HG02970 (cell line): ENCODE measurements at regions not wholly inside any gene's neighbourhood (a gene's known extent, or its start where the extent isn't known, plus 50 kb on each side); places are given as distances from the start of the nearest gene placed in this dataset.

Experiments
- ATAC-seq: cut with Tn5 transposase; IDR thresholded peaks from one replicate; pipeline ENCODE4 v1.9.1; 2021; ENCODE audit warnings: mild to moderate bottlenecking, moderate library complexity, moderate number of reproducible peaks; ENCODE audit not compliant: unreplicated experiment, low FRiP score

- ATAC-seq = no peak
Observed at GRCh38 chr6:103284835-103285234, 1574.9 kb downstream of the HACE1 start.

- ATAC-seq = no peak
Observed at GRCh38 chr6:103280417-103280816, 1579.3 kb downstream of the HACE1 start.

DNA sequence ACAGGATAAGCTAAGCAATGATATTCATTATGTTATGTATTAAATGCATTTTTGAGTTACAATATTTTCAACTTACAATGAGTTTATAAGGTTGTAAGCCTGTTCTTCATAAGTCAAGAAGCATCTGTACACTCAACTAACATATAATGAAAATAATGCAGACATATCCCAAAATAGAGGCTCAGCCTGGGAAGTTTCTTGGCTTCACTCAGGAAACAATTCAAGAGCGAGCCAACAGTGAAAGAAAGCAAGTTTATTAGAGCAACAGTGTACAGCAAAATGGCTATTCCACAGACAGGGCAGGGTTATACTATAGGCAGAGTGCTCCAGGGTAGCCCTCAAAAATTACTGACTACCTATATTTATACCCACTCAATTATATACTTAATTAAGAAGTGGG lies 1581.8 kb downstream of the HACE1 start:
- no peak for ATAC-seq

DNA sequence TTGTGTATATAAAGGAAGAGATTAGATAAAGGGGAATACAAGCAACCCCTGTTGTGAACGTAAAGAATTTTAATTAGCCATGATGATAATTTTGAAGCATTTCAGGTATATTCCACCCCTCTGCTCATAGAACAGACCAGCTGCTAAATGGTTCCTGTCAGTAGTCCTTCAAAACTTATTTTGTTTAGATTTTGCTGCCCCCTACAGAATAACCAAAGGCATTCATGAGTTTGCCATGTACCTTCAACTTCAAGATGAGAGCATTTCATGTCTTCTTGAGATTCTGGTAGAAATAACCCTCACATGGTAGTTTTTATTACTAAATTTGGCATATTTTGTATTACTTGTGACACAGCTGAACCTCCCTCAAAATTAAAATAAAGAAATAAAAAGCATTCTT lies 1586.7 kb downstream of the HACE1 start:
- no peak for ATAC-seq

GRCh38 chr6:103269581-103269980 lies 1590.1 kb downstream of the HACE1 start:
- no peak for ATAC-seq

GRCh38 chr6:103268335-103268734 lies 1591.4 kb downstream of the HACE1 start:
- ATAC-seq = no peak

DNA sequence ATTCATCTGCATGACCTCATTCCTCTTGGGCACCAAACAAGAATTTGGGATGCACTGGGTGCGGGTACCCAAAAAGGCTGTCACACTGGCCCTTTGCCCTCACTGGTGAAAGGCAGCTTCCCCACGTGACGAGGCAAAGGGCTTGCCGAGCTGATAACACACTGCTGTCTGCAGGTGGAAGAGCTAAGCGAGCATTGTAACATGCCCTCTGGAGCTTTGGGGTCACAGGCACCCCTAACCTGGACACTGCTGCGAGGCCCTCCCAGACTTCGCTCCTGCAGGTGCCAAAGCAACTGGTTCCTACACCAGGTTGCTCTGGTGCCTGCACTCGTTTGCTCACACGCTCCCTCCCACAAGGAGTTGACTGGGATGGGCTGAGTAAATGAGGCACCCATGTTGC lies 1595.7 kb downstream of the HACE1 start:
- no peak for ATAC-seq

GRCh38 chr6:103255132-103255531 lies 1604.6 kb downstream of the HACE1 start:
- ATAC-seq = no peak

GRCh38 chr6:103236923-103237322 lies 1622.8 kb downstream of the HACE1 start:
- ATAC-seq = no peak

GRCh38 chr6:103231181-103231580 lies 1628.5 kb downstream of the HACE1 start:
- no peak for ATAC-seq

DNA sequence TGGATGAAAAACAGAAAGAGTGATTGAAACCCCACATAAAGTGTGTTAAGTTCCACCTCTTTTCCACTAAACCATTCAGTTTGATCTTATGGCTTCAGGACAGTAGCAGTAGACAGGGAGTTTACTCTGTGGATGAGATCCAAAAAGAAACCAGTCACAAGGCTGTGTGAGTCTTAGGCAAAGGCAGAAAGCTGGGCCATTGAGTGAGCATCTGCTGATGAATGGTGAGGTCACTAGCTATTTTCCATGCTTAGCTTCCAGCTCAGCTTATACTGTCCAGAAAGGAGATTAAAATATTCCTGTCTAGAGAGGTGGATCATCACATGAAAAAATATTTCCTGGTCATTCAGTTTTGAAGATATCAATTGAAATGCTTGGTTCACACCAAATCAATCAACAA lies 1643.9 kb downstream of the HACE1 start:
- no peak for ATAC-seq

DNA sequence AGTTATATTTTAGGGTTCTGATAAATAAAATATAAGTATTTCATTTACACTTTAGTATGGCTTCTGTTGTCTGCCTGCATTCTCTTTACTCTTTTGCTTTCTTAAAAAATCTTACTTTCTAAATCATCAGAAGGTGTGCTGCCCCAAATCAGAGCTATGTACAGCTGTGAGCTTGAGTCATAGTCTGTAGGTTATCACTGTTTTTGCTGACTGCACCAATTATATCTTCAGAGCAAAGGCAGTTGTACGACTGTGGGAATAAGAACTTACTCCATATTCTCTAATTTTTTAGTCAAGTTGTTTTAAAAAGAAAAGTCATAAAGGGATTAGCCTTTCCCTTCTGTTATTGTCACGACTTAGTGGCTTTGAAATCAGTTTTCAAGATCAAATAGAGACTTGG lies 1649.0 kb downstream of the HACE1 start:
- no peak for ATAC-seq

- ATAC-seq = no peak
Observed at GRCh38 chr6:103198386-103198785, 1661.3 kb downstream of the HACE1 start.

DNA sequence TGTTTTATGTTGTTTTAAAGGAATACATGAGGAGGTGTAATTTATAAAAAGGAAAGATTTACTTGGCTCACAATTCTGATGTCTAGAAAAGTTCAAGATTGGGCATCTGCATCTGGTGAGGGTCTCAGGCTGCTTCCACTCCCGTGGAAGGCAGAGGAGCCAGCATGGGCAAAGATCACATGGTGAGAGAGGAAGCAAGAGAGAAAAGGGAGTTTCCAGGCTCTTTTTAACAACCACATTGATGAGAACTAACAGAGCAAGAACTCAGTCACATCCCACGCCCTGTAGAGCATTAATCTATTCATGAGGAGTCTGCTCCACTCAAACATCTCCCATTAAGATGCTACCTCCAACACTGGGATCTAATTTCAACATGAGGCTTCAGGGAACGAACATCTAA lies 1666.3 kb downstream of the HACE1 start:
- ATAC-seq = no peak

DNA sequence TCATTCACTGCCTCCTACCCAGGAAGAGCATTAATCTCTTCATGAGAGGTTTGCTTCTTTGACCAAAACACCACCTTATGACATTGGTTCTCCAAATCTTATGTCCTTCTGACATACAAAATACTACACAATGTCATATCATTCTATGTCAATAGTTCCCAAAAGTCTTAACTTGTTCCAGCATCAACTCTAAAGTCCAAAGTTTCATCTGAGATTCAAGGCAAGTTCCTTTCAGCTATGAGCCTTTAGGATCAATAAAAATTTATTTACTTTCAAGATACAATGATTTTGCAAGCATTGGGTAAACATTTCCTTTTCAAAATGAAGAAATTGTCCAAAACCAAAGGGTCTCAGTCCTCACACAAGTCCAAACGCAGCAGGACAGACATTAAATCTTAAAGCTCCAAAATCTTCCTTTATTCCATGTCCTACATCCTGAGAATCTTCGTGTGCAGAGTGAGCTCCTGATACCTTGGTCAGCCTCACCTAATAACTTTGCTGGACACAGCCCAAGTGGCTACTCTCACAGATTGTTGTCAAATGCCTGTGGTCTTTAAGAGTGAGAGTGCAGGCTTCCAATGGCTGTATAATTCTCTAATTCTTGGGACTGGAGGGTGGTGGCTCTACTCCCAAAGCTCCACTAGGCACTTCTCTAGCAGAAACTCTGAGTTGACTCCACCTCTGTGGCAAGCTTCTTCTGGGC lies 1668.2 kb downstream of the HACE1 start:
- no peak for ATAC-seq

DNA sequence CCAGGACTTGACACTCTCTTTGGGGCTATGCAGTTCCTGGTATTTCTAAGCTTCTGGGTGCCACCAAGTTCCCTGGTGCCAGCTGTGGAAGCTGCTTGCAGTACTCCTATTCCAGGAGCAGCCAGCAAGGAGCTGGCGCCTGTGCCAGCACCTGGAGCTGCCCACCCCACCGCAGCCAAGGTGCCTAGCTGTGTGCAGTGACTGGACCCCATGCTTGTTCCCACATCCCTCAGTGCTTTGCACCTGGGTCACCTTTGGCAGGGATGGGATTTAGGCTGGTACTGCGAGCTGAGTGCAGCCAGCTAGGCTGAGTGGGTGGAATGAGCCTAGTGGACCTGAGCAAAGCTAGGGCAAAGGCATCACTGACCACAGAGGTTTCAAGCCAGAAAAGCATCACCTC lies 1674.9 kb downstream of the HACE1 start:
- no peak for ATAC-seq

- no peak for ATAC-seq
Observed at GRCh38 chr6:103183831-103184411, 1675.8 kb downstream of the HACE1 start.

GRCh38 chr6:103178193-103178592 lies 1681.5 kb downstream of the HACE1 start:
- no peak for ATAC-seq

- ATAC-seq = no peak
Observed at GRCh38 chr6:103177791-103178190, 1681.9 kb downstream of the HACE1 start.

DNA sequence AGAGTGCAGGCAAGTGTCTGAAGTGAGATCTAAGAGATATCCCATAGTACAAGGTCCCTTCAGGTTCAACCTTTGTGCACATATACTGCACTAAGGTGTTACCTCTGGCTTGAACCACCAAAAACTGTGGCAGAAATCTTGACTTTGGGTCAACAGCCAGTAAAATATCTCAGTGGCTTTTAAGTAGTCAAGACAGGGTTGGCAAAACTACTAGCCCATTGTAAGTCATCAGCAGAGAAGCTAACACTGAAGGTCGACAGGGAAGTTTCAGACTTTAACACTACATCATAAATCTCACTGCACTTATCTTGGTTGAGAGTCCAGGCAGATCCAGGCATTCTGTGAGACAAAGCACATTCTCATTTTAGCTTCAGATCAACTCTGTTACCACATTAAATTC lies 1684.7 kb downstream of the HACE1 start:
- ATAC-seq = no peak

DNA sequence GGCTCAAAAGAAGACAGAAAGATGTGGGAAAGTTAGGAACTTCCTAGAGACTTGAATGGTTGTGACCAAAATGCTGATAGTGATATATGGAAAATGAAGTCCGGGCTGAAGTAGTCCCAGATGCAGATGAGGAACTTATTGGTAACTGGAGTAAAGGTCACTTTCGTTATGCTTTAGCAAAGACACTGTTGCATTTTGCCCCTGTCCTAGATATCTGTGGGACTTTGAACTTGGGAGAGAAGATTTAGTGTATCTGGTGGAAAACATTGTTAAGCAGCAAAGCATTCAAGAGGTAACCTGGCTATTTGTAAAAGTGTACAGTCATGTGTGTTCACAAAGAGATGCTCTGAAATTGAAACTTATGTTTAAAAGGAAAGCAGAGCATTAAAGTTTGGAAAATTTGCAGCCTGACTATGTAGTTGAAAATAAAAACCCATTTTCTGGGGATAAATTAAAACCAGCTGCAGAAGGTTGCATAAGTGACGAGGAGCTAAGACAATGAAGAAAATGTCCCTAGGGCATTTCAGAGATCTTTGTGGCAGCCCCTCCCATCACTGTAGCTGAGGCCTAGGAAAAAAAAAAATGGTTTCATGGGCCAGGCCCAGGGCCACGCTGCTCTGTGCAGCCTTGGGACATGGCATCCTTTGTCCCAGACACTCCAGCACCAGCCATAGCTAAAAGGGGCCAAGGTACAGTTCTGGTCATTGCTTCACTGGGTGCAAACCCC lies 1692.2 kb downstream of the HACE1 start:
- no peak for ATAC-seq
